ENCODE measurements at regions not wholly inside any gene's neighbourhood (a gene's known extent, or its start where the extent isn't known, plus 50 kb on each side); places are given as distances from the start of the nearest gene placed in this dataset.
"Not testable (repeated sequence)": the region's sequence is repeated elsewhere in the genome, so short reads cannot be mapped to it uniquely, and the experiment has no call there.

GRCh38 chrX:912677-913076, 282.1 kb downstream of the SHOX start:
- no peak for DNase-seq (ENCODE audit: low read depth in 2 of 3, low spot score in 2 of 3)

- not testable (repeated sequence) for DNase-seq (ENCODE audit: low read depth in 2 of 3, low spot score in 2 of 3)
Measured at GRCh38 chrX:909068-909467, 278.5 kb downstream of the SHOX start.

GRCh38 chrX:906586-906985, 276.0 kb downstream of the SHOX start:
- no peak for DNase-seq (ENCODE audit: low read depth in 2 of 3, low spot score in 2 of 3)

- no peak for DNase-seq (ENCODE audit: low read depth in 2 of 3, low spot score in 2 of 3)
Measured at GRCh38 chrX:905848-906566, 275.4 kb downstream of the SHOX start.

- no peak for DNase-seq (ENCODE audit: low read depth in 2 of 3, low spot score in 2 of 3)
Measured at GRCh38 chrX:903116-903515, 272.5 kb downstream of the SHOX start.

- no peak for DNase-seq (ENCODE audit: low read depth in 2 of 3, low spot score in 2 of 3)
Measured at GRCh38 chrX:896256-896655, 265.7 kb downstream of the SHOX start.

GRCh38 chrX:889966-890651, 259.5 kb downstream of the SHOX start:
- no peak for DNase-seq (ENCODE audit: low read depth in 2 of 3, low spot score in 2 of 3)

GRCh38 chrX:887724-888123, 257.1 kb downstream of the SHOX start:
- not testable (repeated sequence) for DNase-seq (ENCODE audit: low read depth in 2 of 3, low spot score in 2 of 3)

- DNase-seq (ENCODE audit: low read depth in 2 of 3, low spot score in 2 of 3), result no peak
Measured at GRCh38 chrX:883588-883987, 253.0 kb downstream of the SHOX start.

- not testable (repeated sequence) for DNase-seq (ENCODE audit: low read depth in 2 of 3, low spot score in 2 of 3)
Measured at GRCh38 chrX:879756-880698, 249.4 kb downstream of the SHOX start.

- no peak for DNase-seq (ENCODE audit: low read depth in 2 of 3, low spot score in 2 of 3)
Measured at GRCh38 chrX:874061-874460, 243.5 kb downstream of the SHOX start.

GRCh38 chrX:873016-873415, 242.4 kb downstream of the SHOX start:
- no peak for DNase-seq (ENCODE audit: low read depth in 2 of 3, low spot score in 2 of 3)

GRCh38 chrX:872090-872489, 241.5 kb downstream of the SHOX start:
- no peak for DNase-seq (ENCODE audit: low read depth in 2 of 3, low spot score in 2 of 3)

GRCh38 chrX:871626-872025, 241.0 kb downstream of the SHOX start:
- no peak for DNase-seq (ENCODE audit: low read depth in 2 of 3, low spot score in 2 of 3)

GRCh38 chrX:867966-868647, 237.5 kb downstream of the SHOX start:
- peak in 1 of 3 donors; percentile 45 for DNase-seq (ENCODE audit: low read depth in 2 of 3, low spot score in 2 of 3)

GRCh38 chrX:867502-867901, 236.9 kb downstream of the SHOX start:
- no peak for DNase-seq (ENCODE audit: low read depth in 2 of 3, low spot score in 2 of 3)

- DNase-seq (ENCODE audit: low read depth in 2 of 3, low spot score in 2 of 3), result no peak
Measured at GRCh38 chrX:866441-866990, 235.9 kb downstream of the SHOX start.

- no peak for DNase-seq (ENCODE audit: low read depth in 2 of 3, low spot score in 2 of 3)
Measured at GRCh38 chrX:865422-865821, 234.8 kb downstream of the SHOX start.

GRCh38 chrX:861921-862320, 231.3 kb downstream of the SHOX start:
- no peak for DNase-seq (ENCODE audit: low read depth in 2 of 3, low spot score in 2 of 3)

GRCh38 chrX:861340-861890, 230.8 kb downstream of the SHOX start:
- DNase-seq (ENCODE audit: low read depth in 2 of 3, low spot score in 2 of 3), result no peak

All from hematopoietic multipotent progenitor cell (in vitro differentiated cells).